Thyroid gland (tissue), 4 donors: ENCODE measurements at regions not wholly inside any gene's neighbourhood (a gene's known extent, or its start where the extent isn't known, plus 50 kb on each side); places are given as distances from the start of the nearest gene placed in this dataset.

Experiments used
- POLR2A ChIP-seq, 2 donors: fragments of 450-650 bp; IDR thresholded peaks; one replicate each; pipeline ENCODE4 v1.6.1; 2017; ENCODE audit warnings: antibody characterized with exemption in 2 of 2, mild to moderate bottlenecking in 2 of 2, moderate library complexity in 1 of 2
- TF ChIP-seq, protein P1 (sequence below), 6 experiments: fragments of 200-600 bp in 3 of 6; fragments of 450-650 bp in 3 of 6; sonication (generic) in 3 of 6; IDR thresholded peaks; one replicate each; pipeline ENCODE4 v1.5.1; 2016 to 2019; ENCODE audit warnings: antibody characterized with exemption in 6 of 6, mild to moderate bottlenecking in 2 of 6, inconsistent platforms in 1 of 6, moderate library complexity in 1 of 6

DNA sequence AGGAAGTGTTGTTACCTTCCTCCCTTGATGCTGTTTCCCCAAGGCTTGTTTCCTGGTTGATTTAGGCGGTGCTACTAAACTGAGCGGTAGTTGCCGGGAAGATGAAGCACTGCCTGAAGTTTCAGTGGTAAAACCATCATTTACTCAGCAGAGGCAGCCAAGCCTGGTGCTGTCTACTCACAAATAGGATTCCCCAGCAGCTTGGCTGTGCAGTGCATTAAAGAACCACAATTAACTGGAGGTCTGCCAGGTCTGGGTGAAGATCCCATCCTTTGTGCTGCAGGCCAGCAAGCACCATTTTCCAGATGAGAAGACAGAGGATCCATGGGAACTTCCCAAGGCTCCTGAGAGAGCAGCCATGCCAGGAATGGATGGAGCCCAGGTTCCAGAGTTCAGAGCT is 231.9 kb upstream of the E2F8 start:
- TF ChIP-seq, protein P1, sequence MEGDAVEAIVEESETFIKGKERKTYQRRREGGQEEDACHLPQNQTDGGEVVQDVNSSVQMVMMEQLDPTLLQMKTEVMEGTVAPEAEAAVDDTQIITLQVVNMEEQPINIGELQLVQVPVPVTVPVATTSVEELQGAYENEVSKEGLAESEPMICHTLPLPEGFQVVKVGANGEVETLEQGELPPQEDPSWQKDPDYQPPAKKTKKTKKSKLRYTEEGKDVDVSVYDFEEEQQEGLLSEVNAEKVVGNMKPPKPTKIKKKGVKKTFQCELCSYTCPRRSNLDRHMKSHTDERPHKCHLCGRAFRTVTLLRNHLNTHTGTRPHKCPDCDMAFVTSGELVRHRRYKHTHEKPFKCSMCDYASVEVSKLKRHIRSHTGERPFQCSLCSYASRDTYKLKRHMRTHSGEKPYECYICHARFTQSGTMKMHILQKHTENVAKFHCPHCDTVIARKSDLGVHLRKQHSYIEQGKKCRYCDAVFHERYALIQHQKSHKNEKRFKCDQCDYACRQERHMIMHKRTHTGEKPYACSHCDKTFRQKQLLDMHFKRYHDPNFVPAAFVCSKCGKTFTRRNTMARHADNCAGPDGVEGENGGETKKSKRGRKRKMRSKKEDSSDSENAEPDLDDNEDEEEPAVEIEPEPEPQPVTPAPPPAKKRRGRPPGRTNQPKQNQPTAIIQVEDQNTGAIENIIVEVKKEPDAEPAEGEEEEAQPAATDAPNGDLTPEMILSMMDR (IDR thresholded peaks at IDR 0.05): no peak
- no peak for TF ChIP-seq POLR2A (IDR thresholded peaks at IDR 0.05)
